Brain microvascular endothelial cell (primary cell): ENCODE measurements at regions not wholly inside any gene's neighbourhood (a gene's known extent, or its start where the extent isn't known, plus 50 kb on each side); places are given as distances from the start of the nearest gene placed in this dataset.

Experiments
- DNase-seq: peaks from one replicate; pipeline ENCODE4 v3.0.0-alpha.2; 2020
- H3K27ac ChIP-seq: fragments of 250-450 bp; sonication (Bioruptor Pico); 2 replicates; pipeline ENCODE4 v1.5.1; 2020; ENCODE audit warnings: mild to moderate bottlenecking, moderate library complexity
- H3K27me3 ChIP-seq: fragments of 250-450 bp; sonication (Bioruptor Pico); replicated peaks from 2 replicates; pipeline ENCODE4 v1.5.1; 2020; ENCODE audit warnings: mild to moderate bottlenecking
- H3K36me3 ChIP-seq: fragments of 250-450 bp; sonication (Bioruptor Pico); replicated peaks from 2 replicates; pipeline ENCODE4 v1.5.1; 2020; ENCODE audit warnings: mild to moderate bottlenecking
- H3K4me3 ChIP-seq: 2 replicates; pipeline ENCODE4 v1.5.1; 2011; ENCODE audit warnings: low read depth, mild to moderate bottlenecking, control low read depth, low read length, moderate library complexity
- in situ Hi-C: cut with HindIII; loops from 2 replicates; pipeline ENCODE4 v1.10.0; 2017; ENCODE audit warnings: low sequenced_read_pairs, low pct_ligation_motif_present
- TF ChIP-seq, protein P1 (sequence below): IDR thresholded peaks from 2 replicates; pipeline ENCODE4 v1.5.1; 2011; ENCODE audit warnings: low read depth, mild to moderate bottlenecking, moderate library complexity, low read length, control low read depth, inconsistent platforms; ENCODE audit errors: missing control alignments

DNA sequence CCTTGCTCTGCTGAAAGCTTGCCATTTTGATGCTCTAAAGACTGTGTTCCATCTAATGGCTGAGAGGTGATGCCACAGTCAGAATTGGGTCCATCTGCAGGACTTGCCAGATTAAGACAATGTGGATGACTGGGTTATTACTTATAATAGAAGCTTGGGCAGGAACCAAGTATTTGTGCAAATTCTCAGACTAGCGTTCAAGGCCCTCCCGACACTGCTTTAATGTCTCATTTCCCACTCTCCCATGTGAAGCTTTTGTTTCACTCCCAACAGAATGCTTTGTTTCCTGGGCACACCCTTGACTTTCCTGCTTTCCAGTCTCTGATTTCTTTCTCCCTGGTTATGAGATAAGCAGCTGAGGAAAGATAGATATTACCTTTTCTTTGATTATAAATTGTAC lies 215.8 kb downstream of the KCNS3 start:
- no peaks in the 10 kb centered on the region for H3K36me3 ChIP-seq
- TF ChIP-seq, protein P1, sequence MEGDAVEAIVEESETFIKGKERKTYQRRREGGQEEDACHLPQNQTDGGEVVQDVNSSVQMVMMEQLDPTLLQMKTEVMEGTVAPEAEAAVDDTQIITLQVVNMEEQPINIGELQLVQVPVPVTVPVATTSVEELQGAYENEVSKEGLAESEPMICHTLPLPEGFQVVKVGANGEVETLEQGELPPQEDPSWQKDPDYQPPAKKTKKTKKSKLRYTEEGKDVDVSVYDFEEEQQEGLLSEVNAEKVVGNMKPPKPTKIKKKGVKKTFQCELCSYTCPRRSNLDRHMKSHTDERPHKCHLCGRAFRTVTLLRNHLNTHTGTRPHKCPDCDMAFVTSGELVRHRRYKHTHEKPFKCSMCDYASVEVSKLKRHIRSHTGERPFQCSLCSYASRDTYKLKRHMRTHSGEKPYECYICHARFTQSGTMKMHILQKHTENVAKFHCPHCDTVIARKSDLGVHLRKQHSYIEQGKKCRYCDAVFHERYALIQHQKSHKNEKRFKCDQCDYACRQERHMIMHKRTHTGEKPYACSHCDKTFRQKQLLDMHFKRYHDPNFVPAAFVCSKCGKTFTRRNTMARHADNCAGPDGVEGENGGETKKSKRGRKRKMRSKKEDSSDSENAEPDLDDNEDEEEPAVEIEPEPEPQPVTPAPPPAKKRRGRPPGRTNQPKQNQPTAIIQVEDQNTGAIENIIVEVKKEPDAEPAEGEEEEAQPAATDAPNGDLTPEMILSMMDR: no peak
- no peaks in the 10 kb centered on the region for H3K27me3 ChIP-seq
- no peak for DNase-seq
- H3K27ac ChIP-seq: no peak overlapping the region
- in situ Hi-C loops: no loop called here
- no peak overlapping the region for H3K4me3 ChIP-seq

DNA sequence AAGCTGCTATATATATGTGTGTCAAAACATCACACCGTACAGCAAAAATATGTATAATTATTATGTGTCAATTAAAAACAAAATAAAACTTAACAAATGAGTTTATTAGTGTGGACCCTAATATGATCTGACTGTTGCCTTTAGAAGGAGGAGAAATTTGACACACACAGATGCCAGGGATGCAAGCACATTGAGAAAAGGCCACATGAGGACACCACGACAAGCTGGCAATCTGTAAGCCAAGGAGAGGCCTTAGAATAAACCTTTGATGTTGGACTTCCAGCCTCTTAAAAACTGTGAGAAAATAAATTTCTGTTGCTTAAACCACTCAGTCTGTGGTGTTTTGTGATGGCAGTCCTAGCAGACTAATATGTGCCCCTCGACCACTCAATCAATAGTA lies 214.7 kb downstream of the KCNS3 start:
- Histone ChIP-seq H3K4me3 (no peak overlapping the region), H3K27ac (no peak overlapping the region), H3K36me3 (no peaks in the 10 kb centered on the region), H3K27me3 (no peaks in the 10 kb centered on the region)
- TF ChIP-seq, protein P1: no peak
- in situ Hi-C loops: no loop called here
- no peak for DNase-seq

DNA sequence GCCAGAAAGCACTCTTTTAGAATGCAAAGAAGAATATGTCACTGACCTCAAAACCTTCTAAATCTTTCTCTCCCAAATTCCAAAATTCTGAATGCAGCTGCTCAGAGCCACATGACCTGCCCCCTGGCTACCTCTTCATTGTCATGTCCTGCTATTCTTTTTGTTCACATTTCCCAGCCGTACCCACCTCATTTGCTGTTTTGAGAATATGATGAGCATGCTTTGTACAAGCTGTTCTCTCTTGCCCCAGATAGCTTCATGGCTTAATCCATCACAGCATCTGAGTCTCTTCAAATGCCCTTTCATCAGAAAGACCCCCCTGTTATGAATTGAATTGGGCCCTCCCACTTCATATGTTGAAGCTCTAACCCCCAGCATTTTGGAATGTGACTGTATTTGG lies 214.3 kb downstream of the KCNS3 start:
- Histone ChIP-seq H3K27ac (no peak overlapping the region), H3K36me3 (no peaks in the 10 kb centered on the region), H3K4me3 (no peak overlapping the region), H3K27me3 (no peaks in the 10 kb centered on the region)
- in situ Hi-C loops: no loop called here
- TF ChIP-seq, protein P1: no peak
- no peak for DNase-seq

DNA sequence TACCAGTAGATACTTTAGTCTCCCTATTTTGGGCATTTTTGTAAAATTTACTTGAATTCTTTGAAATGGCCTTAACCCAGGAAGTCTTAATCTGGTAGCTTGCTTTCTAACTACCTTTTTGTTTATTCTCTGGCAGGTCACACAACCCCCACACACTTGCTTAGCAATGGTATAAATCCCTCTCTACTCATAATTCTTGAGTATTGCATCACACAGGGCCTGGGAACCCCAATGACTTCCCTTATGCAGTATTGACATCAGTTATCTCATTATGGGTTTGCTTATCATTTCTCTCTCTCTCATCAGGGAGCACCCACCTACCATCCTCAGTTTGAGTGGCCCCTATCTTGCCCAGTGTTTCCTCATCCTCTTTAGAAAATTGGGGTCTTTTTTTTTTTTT lies 207.1 kb downstream of the KCNS3 start:
- in situ Hi-C loops: no loop called here
- Histone ChIP-seq H3K27me3 (no peaks in the 10 kb centered on the region), H3K36me3 (no peaks in the 10 kb centered on the region), H3K4me3 (no peak overlapping the region), H3K27ac (no peak overlapping the region)
- TF ChIP-seq, protein P1: no peak
- DNase-seq: no peak

DNA sequence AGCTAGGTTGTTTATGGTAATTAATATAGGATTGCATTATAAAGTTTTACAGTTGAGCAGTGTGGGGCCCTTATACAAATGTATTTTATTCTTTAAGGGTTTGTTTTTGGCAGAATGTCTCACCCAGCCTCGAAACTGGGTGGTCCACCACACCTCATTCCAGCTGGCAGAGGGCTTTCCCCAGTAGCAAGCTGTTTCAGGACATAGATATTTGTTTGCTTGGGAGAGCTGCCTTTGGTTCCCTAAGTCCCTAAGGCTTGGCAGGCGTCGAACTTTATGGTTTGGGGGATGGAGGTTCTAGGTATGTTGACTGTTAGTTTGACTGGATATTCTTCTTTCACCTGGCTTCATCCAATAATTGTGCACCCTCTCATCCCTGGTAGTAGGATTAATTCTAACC lies 205.9 kb downstream of the KCNS3 start:
- Histone ChIP-seq H3K36me3 (no peaks in the 10 kb centered on the region), H3K27ac (no peak overlapping the region), H3K27me3 (no peaks in the 10 kb centered on the region), H3K4me3 (no peak overlapping the region)
- no peak for DNase-seq
- in situ Hi-C loops: no loop called here
- TF ChIP-seq, protein P1: no peak

DNA sequence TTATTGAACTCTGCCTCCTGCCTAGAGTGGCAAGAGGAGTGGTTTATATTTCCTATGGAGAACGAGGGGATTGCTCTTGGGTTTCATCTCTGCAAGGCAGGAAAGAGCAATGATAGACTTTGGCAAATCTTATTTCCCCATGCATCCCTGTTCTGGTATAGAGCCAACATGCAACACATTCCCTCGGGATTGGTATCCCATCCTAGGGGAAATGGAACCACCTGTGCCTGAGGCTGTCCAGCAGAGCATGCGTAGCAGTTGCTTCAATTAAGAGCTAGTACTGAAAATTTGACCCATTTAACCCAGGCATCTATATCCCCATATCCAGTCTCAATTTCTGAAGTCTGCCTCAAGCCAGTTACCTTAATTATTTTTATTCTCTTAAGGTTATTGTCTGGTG lies 205.3 kb downstream of the KCNS3 start:
- Histone ChIP-seq H3K4me3 (no peak overlapping the region), H3K27ac (no peak overlapping the region), H3K27me3 (no peaks in the 10 kb centered on the region), H3K36me3 (no peaks in the 10 kb centered on the region)
- in situ Hi-C loops: no loop called here
- TF ChIP-seq, protein P1: no peak
- DNase-seq: no peak
